ENCODE measurements at regions not wholly inside any gene's neighbourhood (a gene's known extent, or its start where the extent isn't known, plus 50 kb on each side); places are given as distances from the start of the nearest gene placed in this dataset.

DNA sequence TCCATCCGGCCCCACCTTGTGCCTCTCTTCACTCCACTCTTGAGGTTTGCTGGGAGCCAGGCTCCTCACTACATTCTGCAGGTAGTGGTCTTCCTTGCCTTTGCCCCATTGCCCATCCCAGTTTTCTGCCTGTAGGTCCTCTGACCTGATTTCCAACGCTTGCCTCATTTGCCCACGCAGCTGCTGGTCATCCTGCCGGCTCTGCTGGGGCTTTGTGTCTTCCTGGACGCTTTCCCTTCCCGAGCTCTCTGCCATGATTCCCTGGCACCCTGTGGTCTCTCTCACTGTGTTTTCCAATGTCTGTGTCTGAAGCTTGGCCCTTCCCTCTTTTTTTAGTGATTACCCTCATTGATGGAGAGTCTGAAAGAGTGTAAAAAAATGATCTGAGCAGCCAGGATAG lies 451.6 kb downstream of the UTRN start:
- TF ChIP-seq CTCF (IDR thresholded peaks at IDR 0.05; ENCODE audit: low read depth, low read length, poor library complexity, severe bottlenecking) = no peak
- TF ChIP-seq EZH2phosphoT487 (IDR thresholded peaks at IDR 0.05; ENCODE audit: borderline replicate concordance, low read length) = no peak
